UCSD-AML1 (cell line): ENCODE measurements at regions not wholly inside any gene's neighbourhood (a gene's known extent, or its start where the extent isn't known, plus 50 kb on each side); places are given as distances from the start of the nearest gene placed in this dataset.
"Not testable (repeated sequence)": the region's sequence is repeated elsewhere in the genome, so short reads cannot be mapped to it uniquely, and the experiment has no call there.

Source experiments
- DNase-seq: peaks from one replicate; lab custom pipeline; 2025; ENCODE audit not compliant: unreplicated experiment; lab: John Stamatoyannopoulos, UW

DNA sequence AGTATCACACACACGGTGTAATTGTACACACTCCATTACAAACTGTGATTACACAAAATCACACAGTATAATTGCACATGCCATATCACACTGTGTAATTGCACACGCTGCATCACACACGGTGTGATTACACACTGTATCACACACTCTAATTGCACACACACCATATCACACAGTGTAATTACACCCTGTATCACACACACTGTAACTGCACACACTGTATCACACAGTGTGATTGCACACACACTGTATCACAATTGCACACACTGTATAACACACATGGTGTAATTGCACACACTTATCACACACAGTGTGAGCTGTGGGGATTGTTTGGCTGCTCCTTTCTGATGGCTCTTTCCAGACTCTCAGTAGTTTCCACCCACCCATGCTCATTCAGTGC lies 162.6 kb upstream of the SGCG start:
- DNase-seq: no peak

DNA sequence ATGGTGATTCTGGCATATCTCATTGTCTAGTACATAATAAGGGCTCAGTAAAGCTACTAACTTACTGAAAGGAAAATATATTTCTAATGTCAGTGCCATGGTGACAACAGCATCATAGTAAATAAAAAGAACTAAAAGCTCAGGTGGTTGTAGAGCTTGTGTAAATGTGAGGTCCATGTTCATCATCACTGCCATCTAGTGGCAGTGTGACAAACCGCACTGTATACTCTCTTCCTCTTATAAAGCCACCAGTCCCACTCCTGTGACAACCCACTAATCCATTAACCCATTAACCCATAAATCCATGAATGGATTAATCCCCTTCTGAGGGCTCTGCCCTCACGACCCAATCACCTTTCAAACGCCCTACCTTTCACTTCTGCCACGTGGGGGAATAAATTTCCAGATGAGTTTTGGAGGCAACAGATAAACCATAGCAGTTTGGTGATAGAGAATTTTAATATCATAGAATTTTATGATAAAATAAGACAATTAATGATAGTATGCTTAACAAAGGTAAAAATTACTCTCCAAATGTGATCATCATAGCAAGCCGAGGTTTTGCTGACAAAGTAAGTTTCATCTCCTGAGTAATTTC lies 160.4 kb upstream of the SGCG start:
- no peak for DNase-seq

DNA sequence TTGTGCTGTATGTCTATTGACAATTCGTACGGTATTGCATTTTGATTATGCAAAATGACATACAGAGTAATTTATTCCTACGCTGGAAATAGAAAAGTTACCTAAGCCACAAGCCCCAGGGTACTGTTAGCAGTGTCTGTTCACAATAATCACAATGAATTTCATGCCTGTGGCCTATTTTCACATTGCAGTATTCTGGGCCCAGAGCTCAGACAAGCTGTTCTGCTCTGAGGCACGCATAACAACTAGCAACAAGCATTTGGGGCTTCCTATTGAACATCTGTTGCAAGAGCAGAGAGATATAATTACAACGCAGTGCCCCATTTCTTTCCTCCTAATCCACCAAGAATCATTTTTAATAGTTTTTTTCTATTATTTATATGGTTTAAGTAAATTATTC lies 158.9 kb upstream of the SGCG start:
- DNase-seq: no peak

DNA sequence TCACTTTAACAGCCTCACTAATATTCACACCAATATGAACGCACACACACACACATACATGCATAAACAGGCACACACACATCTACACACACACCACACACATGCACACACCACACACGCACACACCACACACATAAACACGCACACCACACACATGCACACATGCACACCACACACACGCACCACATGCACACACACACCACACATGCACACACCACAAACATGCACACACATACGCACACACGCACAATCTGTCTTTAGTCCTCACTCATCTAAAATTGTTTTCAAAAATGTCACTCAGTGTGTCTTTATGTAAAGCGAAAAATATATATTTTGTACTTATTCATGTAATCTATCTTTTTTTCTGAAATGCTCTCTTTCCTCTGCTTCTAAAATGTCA lies 158.1 kb upstream of the SGCG start:
- no peak for DNase-seq

DNA sequence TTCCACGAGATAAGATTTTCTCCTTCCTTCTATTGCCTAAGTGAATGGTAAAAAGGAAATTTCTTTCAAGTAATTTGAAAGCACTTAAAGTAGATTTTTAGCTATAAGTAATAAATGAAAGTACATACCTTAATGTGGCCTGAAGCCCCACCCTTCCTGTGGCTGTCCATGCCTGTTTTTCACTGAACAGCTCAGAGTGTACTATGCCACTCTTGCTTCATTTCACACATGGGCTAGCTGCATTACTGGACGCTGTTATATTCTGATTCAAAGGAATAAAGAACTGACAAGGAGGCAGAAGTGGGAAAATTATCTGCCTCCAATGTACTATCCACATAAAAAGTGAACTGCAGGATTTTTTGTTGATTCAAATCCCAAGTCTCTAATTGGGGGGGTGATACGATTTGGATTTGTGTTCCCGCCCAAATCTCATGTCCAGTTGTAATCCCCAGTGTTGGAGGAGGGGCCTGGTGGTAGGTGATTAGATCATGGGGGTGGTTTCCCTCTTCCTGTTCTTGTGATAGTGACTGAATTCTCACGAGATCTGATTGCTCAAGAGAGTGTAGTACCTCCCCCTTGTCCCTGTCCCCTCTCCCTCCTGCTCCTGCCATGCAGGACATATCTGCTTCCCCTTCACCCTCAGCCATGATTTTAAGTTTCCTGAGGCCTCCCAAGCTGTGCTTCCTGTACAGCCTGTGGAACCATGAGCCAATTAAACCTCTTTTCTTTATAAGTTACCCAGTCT lies 154.7 kb upstream of the SGCG start:
- no peak for DNase-seq

DNA sequence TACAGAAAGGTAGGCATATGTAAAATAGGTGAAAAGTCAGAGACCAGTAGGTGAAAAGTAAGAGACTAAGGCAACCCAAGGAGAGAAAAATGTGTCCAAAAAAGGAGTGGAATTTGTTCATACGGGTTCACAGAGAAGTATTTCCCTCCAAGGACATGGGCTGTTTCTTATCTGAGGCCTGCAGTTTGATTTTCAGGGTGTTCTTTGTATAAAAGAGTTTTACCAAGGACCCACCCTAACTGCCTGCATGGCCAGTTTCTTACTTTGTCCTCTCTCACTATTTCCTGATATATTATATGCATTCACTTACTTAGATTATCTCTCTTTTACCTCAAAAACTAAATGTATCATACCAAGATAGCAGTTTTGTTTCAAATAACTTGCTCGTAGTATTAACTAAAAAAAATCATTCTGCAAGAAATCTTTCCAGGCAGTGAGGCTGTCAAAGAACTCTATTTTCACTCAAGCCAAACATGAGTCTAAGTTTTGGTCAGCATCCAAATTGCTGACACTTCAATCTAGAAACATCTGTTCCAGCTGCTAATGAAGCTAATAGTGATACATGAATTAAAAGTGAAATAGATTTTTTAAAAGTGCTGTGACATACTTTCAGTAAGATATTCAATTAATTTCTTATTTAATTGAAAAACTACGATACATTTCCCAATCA lies 141.4 kb upstream of the SGCG start:
- no peak for DNase-seq

DNA sequence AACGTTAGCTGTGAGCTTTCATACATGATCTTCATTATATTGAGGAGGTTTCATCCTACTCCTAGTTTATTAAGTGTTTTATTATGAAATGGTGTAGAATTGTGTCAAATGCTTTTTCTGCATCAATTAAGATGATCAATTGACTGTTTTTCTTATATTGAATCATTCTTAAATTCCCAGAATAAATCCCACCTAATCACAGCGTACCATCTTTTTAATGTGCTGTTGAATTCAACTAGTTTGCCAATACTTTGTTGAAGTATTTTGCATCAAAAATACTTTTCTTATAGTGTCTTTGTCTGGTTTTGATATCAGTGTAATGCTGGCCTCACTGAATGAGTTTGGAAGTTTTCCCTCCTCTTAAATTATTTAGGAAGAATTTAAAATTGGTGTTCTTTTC lies 138.6 kb upstream of the SGCG start:
- no peak for DNase-seq

DNA sequence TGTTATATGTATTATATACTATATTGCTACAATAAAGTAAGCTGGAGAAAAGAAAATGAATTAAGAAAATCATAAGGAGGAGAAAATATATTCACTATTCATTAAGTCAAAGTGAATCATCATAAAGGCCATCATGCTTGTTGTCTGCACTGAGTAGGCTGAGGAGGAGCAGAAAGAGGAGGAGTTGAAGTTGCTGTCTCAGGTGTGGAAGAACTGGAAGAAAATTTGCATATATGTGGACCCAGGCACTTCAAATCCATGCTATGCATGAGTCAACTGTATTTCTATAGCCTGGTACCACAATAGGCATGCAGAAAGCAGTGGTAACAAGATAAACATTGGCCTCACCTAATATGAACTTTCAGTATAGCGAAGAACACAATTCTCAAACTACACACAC lies 135.9 kb upstream of the SGCG start:
- DNase-seq: no peak

DNA sequence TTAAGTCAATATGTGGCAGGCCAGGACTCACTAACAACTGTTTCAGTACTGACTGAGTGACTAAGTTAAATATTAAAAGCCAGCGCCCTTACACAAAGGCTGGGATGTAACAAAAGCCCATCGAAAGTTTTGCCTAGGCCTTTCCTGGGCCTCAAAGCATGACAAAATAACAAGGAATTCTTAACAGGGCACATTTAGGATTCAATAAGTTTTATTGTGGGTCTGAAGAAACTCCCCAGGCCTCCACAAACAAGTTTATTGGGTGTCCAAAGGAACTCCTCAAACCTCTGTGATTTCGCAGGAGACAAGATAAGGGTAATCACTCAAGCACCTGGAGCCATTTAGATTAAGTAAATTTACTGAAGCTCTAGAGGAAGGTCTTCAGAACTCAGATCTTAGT lies 130.7 kb upstream of the SGCG start:
- DNase-seq: no peak

DNA sequence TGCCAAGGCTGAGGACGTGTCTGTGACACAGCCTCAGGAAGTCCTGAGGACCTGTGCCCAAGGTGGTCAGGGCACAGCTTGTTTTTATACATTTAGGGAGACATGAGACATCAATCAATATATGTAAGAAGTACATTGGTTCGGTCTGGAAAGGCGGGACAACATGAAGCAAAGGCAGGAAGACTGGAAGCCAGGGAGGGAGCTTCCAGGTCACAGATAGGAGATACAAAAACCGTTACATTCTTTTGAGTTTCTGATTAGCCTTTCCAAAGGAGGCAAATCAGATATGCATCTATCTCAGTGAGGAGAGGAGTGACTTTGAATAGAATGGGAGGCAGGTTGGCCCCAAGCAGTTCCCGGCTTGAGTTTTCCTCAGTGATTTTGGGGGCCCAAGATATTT lies 127.1 kb upstream of the SGCG start:
- DNase-seq: not testable (repeated sequence)

DNA sequence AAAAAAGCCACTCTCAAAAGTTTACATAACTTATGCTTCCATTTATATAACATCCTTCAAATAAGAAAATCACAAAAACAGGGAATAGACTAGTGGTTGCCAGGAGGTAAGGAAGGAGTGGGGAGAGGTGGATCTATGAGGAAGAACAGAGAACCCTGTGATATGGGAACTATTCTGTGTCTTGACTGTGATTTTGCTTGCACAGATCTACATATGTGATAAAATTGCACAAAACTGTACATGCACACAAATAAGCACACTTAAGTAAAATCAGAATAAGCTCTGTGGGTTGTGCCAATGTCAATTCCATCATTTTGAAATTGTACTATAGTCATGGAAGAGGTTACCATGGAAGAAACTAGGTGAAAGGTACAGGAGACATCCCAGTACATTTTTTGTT lies 121.6 kb upstream of the SGCG start:
- no peak for DNase-seq

DNA sequence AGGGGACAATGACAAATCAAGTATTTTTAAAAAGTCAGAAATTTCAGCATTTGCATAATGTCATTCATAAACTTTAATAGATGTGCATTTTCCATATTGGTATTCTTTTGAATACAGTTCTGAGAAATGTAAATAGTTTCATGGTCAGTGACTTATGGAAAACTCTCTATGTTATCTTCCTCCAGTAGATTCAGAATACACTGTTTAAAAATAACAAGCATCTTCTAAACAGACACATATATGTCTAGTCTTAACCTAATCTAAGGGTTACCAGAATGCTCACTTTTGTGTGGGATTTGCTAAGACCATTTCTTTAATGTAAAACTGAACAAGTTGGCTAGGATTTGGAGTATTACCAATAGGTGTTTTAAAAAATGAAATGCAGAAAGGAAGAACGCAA lies 119.8 kb upstream of the SGCG start:
- no peak for DNase-seq

DNA sequence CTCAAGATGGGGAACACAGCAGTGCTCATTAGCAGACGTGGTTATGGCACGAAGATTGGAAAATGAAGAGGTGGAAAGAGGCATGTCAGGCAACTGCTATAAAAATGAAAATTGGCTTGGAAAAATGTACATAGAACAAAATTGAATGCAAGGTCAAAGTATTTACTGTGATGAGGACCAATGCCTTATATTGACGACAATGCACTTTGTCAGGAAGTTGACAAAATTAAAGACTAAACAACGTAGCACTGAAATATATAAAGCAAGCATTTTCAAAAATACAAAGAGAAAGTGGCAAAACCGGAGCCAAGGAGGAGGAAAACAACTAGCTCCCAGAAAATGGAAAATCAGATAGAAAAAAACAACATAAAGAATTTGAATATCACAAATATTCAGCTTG lies 113.7 kb upstream of the SGCG start:
- DNase-seq: no peak

DNA sequence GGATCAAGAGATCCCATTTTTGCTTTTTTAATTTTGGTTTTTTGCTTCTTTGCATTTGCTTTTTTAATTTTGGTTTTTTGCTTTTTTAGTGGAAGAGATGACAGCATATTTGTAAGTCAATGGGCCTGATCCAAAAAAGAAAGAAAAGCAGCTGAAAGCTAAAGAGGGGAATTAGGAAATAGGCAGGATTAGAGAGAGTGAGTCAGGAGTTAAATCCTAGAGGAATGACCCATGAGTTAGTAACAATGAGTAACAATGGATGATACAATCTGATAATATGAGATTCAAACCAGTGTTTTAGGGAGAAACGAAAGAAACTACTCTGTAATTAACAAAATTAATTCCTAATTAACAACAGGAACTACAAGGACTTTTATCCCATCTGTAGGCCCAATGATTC lies 111.2 kb upstream of the SGCG start:
- DNase-seq: no peak

DNA sequence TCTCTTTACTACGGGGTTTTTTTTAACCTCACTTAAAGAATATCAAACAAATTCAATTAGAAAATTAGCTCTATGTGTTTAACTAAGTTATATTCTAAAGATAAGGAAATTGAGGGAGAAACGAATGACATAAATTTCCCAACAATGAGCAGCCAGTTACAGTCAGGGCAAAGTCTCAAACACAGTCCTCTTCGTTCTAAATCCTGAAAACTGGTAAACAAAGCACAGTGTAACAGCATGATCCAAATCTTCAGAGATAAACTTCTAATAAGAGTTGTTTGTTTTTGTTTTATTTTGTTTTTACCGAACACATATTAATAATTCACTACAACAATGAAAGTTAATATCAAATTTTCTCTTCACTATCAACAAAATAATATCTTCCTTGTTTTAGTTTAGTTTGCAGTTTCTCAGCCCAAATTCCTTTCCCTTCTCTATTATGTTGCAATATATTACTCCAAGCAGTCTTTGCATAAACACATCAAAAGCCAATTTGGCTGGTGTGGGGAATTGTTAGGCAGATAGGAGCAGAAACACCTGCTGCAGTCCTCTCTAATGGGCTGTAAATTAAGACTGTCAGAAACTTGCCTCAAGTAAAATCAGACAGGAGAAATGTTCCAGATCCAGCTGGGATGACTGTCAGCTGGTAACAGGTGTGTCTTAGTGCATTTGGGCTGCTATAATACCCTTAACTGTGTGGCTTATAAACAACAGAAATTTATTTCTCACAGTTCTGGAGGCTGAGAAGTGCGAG lies 106.5 kb upstream of the SGCG start:
- DNase-seq: no peak

DNA sequence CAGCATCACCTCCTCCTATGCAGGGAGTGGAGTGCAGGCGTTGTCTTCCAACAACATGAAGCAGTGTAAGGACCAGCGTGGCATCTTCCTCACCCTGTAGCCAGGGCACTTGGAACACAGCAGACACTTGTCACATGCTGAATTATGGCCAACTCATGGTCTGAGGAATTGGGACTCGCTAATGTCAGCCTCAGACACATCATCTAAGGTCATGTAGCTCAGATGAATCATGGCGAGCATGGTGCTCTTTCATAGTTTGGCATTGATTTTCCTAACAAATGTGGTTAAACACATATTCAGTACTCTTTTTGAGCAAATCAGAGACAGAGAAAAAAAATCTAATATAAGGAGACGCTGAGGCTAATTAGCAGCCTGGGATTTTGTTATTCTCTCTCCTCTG lies 99.6 kb upstream of the SGCG start:
- no peak for DNase-seq

DNA sequence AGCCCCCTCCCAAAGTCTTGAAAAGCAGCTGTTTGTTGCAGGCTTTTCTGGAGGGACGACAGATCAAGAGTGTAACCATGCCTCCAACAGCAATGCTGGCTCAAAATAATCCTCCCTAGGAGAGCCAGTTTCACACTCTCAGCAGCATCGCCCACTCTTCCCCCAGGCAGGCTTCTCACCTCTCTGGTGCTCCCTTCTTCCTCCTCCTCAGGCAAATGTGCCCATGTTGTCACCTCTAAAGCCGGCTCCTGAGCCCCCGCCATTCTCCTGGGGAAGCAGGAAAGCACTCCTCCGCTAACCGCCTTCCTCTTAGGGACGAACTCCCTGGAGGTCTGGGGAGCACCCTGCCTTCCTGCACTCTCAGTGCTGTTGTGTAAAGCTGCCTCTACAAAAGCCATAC lies 98.9 kb upstream of the SGCG start:
- no peak for DNase-seq

DNA sequence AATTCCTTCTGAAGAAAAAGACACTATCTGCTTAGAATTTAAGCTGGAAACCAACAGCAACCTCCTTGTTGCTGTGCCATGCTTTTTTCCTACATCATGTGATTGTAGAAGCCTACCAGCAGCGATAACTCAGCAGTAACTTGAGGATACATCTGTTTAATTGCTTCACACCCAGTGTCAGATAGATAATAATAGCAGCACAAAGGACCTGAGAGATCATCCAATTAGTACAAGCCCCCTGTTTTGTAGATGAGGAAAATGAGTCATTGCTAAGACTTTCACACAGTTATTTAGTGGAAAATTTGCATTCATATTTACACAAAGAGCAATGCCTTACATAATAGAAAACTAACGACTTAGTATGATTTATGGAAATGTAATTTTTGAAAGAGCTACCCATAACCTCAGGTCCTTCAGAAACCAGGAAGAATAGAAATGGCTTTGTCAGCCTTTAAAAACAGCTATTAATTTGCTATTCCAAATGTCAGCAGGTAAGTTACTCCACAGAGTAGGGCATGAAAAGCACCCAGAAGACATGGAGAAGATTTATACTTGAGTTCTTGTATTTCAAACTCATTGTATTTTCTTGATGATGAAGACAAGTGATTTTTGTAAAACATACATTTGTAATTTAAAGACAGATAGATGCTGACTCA lies 93.7 kb upstream of the SGCG start:
- DNase-seq: no peak

DNA sequence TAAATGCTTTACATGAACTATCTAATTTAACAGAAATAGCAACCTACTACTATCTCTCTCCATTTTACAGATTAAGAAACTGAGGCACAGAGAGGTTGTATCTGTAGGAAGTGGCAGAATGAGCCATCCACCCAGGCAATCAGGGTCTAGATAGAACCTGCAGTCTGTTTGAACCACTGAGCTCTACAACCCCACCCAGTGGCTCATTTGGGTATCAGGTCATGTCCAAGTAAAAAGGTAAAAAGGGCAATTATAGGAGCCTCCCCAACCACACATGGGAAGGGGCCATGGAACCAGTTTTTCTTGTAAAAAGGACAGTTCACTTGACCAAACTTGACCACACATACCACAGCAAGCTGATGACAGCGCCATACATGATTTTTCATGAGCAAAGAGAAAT lies 92.9 kb upstream of the SGCG start:
- DNase-seq: no peak

DNA sequence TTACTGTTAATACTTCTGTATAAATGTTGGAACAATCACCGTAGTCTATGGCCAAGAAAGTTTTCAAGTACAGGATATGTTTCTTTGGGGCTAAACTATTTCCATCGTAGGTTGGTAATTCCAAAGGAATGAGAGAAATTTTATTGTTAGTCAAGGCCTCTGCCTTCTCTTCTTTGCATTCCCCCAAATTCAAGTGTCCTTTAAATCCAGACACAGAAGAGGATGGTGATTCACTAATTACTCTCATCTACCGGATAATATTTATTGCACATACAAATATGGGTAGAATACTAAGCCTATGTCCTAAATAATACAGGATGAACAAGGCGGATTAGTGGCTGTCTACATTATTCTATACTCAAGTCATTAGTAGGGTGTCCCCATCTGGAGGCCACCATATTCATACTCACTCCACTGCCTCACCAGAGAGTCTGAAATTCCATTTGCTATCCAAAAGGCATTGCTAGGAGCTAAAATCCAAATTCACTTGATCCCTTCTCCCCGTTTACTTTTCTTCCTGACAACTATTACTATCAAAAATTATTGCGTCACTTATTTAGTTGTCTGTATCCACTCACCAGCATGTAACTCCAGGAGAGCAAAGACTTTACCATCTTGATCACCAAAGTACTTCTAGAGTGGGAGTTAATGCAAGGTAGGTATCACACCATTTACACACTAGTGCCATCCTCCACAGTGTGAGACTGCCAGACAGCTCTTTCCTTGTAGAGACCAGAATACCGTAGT lies 82.4 kb upstream of the SGCG start:
- DNase-seq: no peak

DNA sequence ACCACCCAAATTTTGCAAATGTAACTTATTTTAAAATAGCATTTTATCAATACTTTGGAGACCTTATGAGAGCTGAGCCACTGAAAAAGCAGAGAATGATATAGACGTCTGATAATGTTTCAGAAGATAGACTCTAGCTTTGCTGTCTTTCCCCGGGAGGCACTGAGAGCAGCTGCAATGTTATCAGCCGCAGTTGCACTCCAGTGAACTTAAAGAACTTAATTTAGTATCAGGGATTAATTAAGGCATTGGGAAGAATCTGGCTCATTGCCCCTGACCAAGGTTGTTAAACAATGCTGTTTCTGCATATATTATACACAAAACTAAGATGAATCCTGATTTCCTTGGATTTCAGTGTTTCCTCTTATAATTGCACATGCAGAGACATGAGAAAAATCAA lies 75.7 kb upstream of the SGCG start:
- no peak for DNase-seq
